ENCODE measurements at regions not wholly inside any gene's neighbourhood (a gene's known extent, or its start where the extent isn't known, plus 50 kb on each side); places are given as distances from the start of the nearest gene placed in this dataset.

DNA sequence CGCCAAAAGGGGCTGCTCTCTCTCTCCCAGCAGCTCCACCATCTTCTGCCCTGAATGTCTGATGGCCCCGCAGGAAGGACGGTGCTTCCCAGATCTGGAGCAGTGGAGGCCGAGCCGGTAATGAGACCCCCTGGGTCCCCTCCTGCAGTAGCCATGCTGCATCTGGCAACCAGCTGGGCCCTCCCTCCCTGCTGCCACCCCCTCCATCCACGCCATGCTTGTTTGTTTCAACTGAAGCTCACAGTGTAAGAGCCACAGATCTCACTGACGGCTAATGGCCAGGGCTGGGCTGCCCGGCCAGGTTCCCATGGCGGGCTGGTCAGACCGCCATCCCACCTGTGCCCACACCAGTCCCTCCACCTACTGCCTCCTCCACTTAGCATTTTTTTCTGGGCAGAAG is 260.8 kb downstream of the UACA start:
- intact Hi-C loops (cut with DNase I; ENCODE audit: low total_unique reads) = no loop called here
- no peaks in the 10 kb centered on the region for H3K36me3 ChIP-seq
- no peaks in the 10 kb centered on the region for H3K9me3 ChIP-seq
- DNase-seq = no peak
- H3K4me1 ChIP-seq = peaks cover 0 to 11% of the 10 kb centered on the region in 2 donors
- no peaks in the 10 kb centered on the region for H3K27me3 ChIP-seq
- TF ChIP-seq CTCF (IDR thresholded peaks at IDR 0.05) (no peak), POLR2A (IDR thresholded peaks at IDR 0.05) (no peak)
- H3K4me3 ChIP-seq = no peak overlapping the region
- no peak overlapping the region for H3K27ac ChIP-seq

DNA sequence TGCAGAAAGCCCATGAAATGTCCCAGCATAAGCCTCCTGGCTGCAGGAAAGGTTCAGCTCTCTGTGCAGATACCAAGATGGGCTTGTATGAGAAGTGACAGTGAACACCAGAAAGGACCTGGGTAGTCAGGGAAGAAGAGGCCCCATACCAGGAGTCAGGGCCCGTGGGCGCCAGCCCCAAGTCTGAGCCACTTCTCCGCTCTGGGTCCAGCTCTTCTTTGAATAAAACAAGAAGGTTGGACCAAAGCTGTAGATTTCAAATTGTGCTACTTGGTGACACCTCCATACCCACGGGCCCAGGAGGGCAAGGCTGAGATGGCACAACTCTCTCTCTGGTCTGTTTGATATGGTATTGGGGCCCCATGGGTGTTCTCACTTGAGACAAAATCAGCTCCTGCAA is 261.5 kb downstream of the UACA start:
- no peak for TF ChIP-seq CTCF (IDR thresholded peaks at IDR 0.05)
- TF ChIP-seq POLR2A (IDR thresholded peaks at IDR 0.05) = no peak
- H3K4me1 ChIP-seq = peaks cover 0 to 11% of the 10 kb centered on the region in 2 donors
- no peak for DNase-seq
- no peaks in the 10 kb centered on the region for H3K9me3 ChIP-seq
- no peak overlapping the region for H3K4me3 ChIP-seq
- H3K36me3 ChIP-seq = no peaks in the 10 kb centered on the region
- intact Hi-C loops (cut with DNase I; ENCODE audit: low total_unique reads) = no loop called here
- H3K27me3 ChIP-seq = no peaks in the 10 kb centered on the region
- no peak overlapping the region for H3K27ac ChIP-seq

- no peak for DNase-seq
- no peaks in the 10 kb centered on the region for H3K9me3 ChIP-seq
- TF ChIP-seq POLR2A (IDR thresholded peaks at IDR 0.05) (no peak), CTCF (IDR thresholded peaks at IDR 0.05) (no peak)
- H3K27ac ChIP-seq = no peak overlapping the region
- intact Hi-C loops (cut with DNase I; ENCODE audit: low total_unique reads) = no loop called here
- H3K36me3 ChIP-seq = no peaks in the 10 kb centered on the region
- H3K4me1 ChIP-seq = peaks cover 0 to 11% of the 10 kb centered on the region in 2 donors
- H3K4me3 ChIP-seq = no peak overlapping the region
- no peaks in the 10 kb centered on the region for H3K27me3 ChIP-seq
Measured at GRCh38 chr15:70501121-70501727, 262.1 kb downstream of the UACA start.

- Histone ChIP-seq H3K9me3 (no peaks in the 10 kb centered on the region), H3K36me3 (no peaks in the 10 kb centered on the region)
Measured at GRCh38 chr15:70499791-70500190, 263.6 kb downstream of the UACA start.

More at GRCh38 chr15:70499791-70500190, 263.6 kb downstream of the UACA start:
- Histone ChIP-seq H3K27ac (no peak overlapping the region), H3K4me1 (peaks cover 6% of the 10 kb centered on the region in 2 donors), H3K27me3 (no peaks in the 10 kb centered on the region), H3K4me3 (no peak overlapping the region)
- TF ChIP-seq CTCF (IDR thresholded peaks at IDR 0.05) (no peak), POLR2A (IDR thresholded peaks at IDR 0.05) (no peak)
- intact Hi-C loops (cut with DNase I; ENCODE audit: low total_unique reads) = no loop called here
- DNase-seq = no peak
